NB4 (cell line): ENCODE measurements at regions not wholly inside any gene's neighbourhood (a gene's known extent, or its start where the extent isn't known, plus 50 kb on each side); places are given as distances from the start of the nearest gene placed in this dataset.

ENCODE experiments used
- DNase-seq: peaks from one replicate; pipeline ENCODE4 v3.0.0; 2010; ENCODE audit warnings: low read depth
- H3K4me3 ChIP-seq: one replicate; pipeline ENCODE4 v1.5.1; 2011; ENCODE audit warnings: mild to moderate bottlenecking, low read depth, low read length, moderate library complexity
- MYC ChIP-seq: IDR thresholded peaks from 2 replicates; pipeline ENCODE4 v1.6.1; 2011; ENCODE audit warnings: low read depth, low read length
- POLR2A ChIP-seq: IDR thresholded peaks from 2 replicates; pipeline ENCODE4 v1.6.1; 2011; ENCODE audit warnings: mild to moderate bottlenecking; ENCODE audit not compliant: insufficient read length; ENCODE audit errors: extremely low read depth
- TF ChIP-seq, protein P1 (sequence below): IDR thresholded peaks from one replicate; pipeline ENCODE4 v1.5.1; 2012; ENCODE audit warnings: low read depth, low read length
- TF ChIP-seq, protein P2 (sequence below): IDR thresholded peaks from 2 replicates; pipeline ENCODE4 v1.6.1; 2011; ENCODE audit warnings: low read depth, low read length

DNA sequence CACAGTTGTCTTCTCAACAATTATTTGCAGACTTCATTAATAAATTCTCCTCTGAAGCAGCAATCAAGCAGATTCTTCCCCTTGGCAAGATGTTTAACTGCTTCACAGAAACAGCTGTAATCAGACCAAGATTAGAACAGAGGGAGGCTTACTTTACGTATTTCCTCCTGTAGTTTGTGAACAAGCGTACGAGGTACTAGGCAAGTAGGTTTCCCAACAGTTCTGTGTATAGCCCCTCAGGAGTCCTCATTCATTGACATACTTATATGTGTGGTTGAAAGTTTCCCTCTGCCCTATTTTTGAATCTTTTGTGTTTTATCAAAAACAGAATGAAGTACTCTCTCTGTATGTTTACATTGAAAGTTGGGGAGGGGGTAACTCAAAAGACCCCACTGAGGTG lies 128.0 kb downstream of the SPATA31D1 start:
- H3K4me3 ChIP-seq, result no peak overlapping the region
- TF ChIP-seq, protein P1, sequence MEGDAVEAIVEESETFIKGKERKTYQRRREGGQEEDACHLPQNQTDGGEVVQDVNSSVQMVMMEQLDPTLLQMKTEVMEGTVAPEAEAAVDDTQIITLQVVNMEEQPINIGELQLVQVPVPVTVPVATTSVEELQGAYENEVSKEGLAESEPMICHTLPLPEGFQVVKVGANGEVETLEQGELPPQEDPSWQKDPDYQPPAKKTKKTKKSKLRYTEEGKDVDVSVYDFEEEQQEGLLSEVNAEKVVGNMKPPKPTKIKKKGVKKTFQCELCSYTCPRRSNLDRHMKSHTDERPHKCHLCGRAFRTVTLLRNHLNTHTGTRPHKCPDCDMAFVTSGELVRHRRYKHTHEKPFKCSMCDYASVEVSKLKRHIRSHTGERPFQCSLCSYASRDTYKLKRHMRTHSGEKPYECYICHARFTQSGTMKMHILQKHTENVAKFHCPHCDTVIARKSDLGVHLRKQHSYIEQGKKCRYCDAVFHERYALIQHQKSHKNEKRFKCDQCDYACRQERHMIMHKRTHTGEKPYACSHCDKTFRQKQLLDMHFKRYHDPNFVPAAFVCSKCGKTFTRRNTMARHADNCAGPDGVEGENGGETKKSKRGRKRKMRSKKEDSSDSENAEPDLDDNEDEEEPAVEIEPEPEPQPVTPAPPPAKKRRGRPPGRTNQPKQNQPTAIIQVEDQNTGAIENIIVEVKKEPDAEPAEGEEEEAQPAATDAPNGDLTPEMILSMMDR, result no peak
- TF ChIP-seq POLR2A, result no peak
- TF ChIP-seq, protein P2, sequence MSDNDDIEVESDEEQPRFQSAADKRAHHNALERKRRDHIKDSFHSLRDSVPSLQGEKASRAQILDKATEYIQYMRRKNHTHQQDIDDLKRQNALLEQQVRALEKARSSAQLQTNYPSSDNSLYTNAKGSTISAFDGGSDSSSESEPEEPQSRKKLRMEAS, result no peak
- TF ChIP-seq MYC, result no peak
- no peak for DNase-seq

GRCh38 chr9:82117026-82117811 lies 128.6 kb downstream of the SPATA31D1 start:
- TF ChIP-seq, protein P1, result no peak
- DNase-seq, result no peak
- H3K4me3 ChIP-seq, result no peak overlapping the region

DNA sequence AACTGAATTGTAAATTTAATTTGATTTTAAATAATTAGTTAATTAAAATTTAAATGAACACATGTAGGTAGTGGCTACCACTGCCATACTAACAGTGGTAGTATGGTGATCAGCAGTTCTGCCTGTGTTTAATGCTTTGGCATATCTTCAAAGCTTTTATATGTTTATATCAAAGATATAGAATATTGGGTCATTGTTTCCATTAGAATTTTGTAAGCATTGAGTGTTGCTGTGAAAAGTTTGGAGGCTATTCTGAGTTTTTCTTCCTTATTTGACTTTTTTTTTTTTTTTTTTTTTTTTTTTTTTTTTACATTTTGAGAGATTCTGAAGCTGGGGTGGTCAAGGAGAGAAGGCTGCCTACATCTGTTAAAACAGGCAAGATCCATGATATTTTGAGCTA lies 134.2 kb downstream of the SPATA31D1 start:
- TF ChIP-seq POLR2A, result no peak
- TF ChIP-seq, protein P2, result no peak
- no peak for TF ChIP-seq MYC
- TF ChIP-seq, protein P1, result no peak
- H3K4me3 ChIP-seq, result no peak overlapping the region
- DNase-seq, result no peak

DNA sequence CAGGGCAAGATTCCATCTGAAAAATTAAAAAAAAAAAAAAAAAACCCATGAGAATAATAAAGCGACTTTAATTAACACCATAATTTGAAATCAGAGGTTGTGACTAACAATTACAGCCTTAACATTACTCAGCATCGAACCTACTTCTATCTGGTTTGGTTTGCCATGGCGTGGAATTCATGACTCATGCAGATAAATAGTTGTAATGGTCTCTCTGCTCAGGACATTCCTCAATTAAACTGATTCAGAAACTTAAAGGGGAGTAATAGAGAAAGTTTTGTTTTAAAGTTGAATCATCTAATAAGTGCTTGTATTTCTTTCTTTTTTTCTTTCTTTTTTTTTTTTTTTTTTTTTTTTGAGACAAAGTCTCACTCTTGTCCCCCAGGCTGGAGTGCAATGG lies 135.5 kb downstream of the SPATA31D1 start:
- no peak for TF ChIP-seq POLR2A
- TF ChIP-seq, protein P1, result no peak
- no peak for TF ChIP-seq MYC
- TF ChIP-seq, protein P2, result no peak
- DNase-seq, result no peak
- H3K4me3 ChIP-seq, result no peak overlapping the region

DNA sequence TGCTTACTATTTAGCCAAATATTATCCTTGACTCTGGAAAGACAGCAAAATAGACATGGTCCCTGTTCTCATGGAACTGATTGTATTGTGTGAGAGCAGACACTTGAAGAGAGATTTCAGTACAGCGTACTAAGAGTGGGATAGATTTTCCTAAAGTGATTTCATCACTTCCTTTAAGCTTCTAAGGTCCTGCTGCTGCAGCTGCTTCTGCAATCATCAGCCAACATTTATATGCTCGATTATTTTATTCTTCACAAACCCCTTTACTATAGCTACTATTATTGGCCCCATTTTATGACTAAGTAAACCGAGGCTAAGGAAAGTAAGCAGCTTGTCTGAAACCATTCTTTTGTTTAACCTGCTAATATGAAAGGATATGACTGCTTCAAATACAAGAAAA lies 137.7 kb downstream of the SPATA31D1 start:
- no peak for DNase-seq
- H3K4me3 ChIP-seq, result no peak overlapping the region
- TF ChIP-seq, protein P1, result no peak
- TF ChIP-seq MYC (no peak), POLR2A (no peak)
- TF ChIP-seq, protein P2, result no peak

- TF ChIP-seq POLR2A (no peak), MYC (no peak)
- DNase-seq, result no peak
- no peak overlapping the region for H3K4me3 ChIP-seq
Measured at GRCh38 chr9:82127465-82127864, 138.9 kb downstream of the SPATA31D1 start.
